GM19035 (cell line): ENCODE measurements at regions not wholly inside any gene's neighbourhood (a gene's known extent, or its start where the extent isn't known, plus 50 kb on each side); places are given as distances from the start of the nearest gene placed in this dataset.

Source experiments
- ATAC-seq: cut with Tn5 transposase; IDR thresholded peaks from one replicate; pipeline ENCODE4 v1.9.1; 2021; ENCODE audit not compliant: unreplicated experiment

DNA sequence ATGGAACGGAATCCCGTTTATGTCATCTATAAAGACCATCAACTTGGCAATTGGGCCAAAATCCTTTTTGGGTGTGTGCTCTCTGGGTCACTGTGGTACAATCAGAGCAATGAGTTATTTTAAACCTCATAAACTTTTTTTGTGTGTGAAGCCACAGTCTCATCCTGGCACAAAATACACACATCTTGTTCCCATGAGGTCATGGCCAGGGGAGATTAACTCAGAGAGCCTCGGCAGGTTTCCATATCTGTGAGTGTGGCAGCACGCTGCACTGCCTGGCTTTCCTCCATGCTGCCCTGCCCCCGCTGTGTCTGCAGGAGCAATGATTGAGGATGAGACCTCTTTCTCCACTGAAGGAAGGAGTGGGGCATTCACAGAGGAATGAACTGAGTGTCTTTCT is 54.0 kb upstream of the DLG1 start:
- ATAC-seq: no peak

DNA sequence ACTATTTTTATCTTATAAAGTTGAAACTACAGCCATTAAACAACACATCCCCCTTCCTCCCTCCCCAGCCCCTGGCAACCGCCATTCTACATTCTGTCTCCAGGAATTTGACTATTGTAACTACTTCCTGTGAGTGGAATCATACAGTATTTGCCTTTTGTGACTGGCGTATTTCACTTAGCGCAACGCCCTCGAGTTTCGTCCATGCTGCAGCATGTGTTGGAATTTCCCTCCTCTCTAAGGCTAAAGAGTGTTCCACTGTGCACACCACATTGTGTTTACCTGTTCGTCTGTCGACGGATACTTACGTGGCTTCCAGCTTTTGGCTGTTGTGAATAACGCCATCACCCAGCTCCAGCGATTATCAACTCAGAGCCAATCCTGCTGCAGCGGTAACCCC is 52.0 kb upstream of the DLG1 start:
- ATAC-seq: no peak

DNA sequence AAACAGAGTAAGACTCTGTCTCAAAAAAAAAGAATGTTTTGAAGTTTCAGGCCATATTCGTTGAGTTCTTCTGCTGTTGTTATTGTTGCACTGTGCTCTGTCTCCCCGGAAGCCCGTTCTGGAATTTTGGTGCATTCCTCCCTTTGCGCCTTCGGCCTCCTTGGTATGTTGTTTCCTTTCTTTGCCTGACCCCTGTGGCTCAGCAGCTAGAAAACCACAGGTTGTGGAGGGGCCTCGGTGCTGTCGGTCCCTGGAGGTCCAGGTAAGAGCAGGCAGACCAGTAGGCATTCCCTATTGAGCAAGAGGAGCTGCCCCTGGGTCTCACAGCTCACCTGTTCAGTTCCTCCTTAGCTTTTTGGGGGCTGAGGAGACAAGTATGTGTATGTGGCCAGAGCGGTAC is 51.0 kb upstream of the DLG1 start:
- ATAC-seq: no peak
